HepG2 (cell line): ENCODE measurements at regions not wholly inside any gene's neighbourhood (a gene's known extent, or its start where the extent isn't known, plus 50 kb on each side); places are given as distances from the start of the nearest gene placed in this dataset.

Experiments used
- ATAC-seq: fragments of 200-7000 bp; cut with Tn5 transposase; 3 replicates; pipeline ENCODE4 v1.9.1; 2020; ENCODE audit warnings: mild to moderate bottlenecking, moderate library complexity
- BruUV-seq: library from RNA; stranded (reverse); fragments of 400-500 nt; replicated peaks from 2 replicates; lab custom pipeline; 2021; lab: Mats Ljungman, UMichigan
- CTCF ChIA-PET: fragments of 300-600 bp; formaldehyde crosslinking; extraction: SDS; loops from one replicate; lab custom pipeline; 2021; ENCODE audit warnings: low total read pairs, inconsistent platforms, low intra/inter-chr PET ratio; lab: Yijun Ruan, JAX
- POLR2A ChIA-PET: fragments of 350-600 bp; sonication (Branson Sonifier 250); formaldehyde crosslinking; loops from one replicate; lab custom pipeline; 2020; ENCODE audit warnings: antibody characterized with exemption, inconsistent platforms; lab: Yijun Ruan, JAX
- DNase-seq: peaks from one replicate; pipeline ENCODE4 v3.0.0-alpha.2; 2015; ENCODE audit warnings: low spot score
- FAIRE-seq: peaks from 3 replicates; lab custom pipeline; 2011; peaks lifted over from hg19 to GRCh38; lab: Jason Lieb, UNC
- H2AFZ ChIP-seq: one replicate; pipeline ENCODE4 v1.6.1; 2011; ENCODE audit warnings: low read length, inconsistent platforms
- H3K27ac ChIP-seq: fragments of 300-600 bp; 3 replicates; pipeline ENCODE4 v1.8.0; 2011; ENCODE audit warnings: mixed run types, mild to moderate bottlenecking, mixed read lengths, low read length, inconsistent platforms; ENCODE audit not compliant: insufficient read depth; ENCODE audit errors: extremely low read length
- H3K27me3 ChIP-seq, 2 experiments: fragments of 200-600 bp in 1 of 2; 2 replicates in 1 of 2; 3 replicates in 1 of 2; pipeline versions ENCODE4 v1.6.0 to v1.8.0; 2011; ENCODE audit warnings: low read length in 2 of 2, mild to moderate bottlenecking in 2 of 2, moderate library complexity in 2 of 2, inconsistent platforms in 1 of 2; ENCODE audit not compliant: insufficient read depth in 2 of 2, control insufficient read depth in 1 of 2
- H3K36me3 ChIP-seq, 2 experiments: fragments of 200-600 bp in 1 of 2; replicated peaks in 1 of 2; 2 replicates in 1 of 2; 3 replicates in 1 of 2; pipeline versions ENCODE4 v1.5.1 to v1.8.0; 2011; ENCODE audit warnings: low read length in 2 of 2, inconsistent platforms in 1 of 2; ENCODE audit not compliant: insufficient read depth in 2 of 2, control insufficient read depth in 1 of 2
- H3K4me1 ChIP-seq: 2 replicates; pipeline ENCODE4 v1.5.1; 2012; ENCODE audit warnings: low read length, inconsistent platforms; ENCODE audit not compliant: insufficient read depth
- H3K4me2 ChIP-seq: 2 replicates; pipeline ENCODE4 v1.6.0; 2011; ENCODE audit warnings: low read depth, low read length, inconsistent platforms
- H3K4me3 ChIP-seq, 3 experiments: fragments of 200-600 bp in 1 of 3; sonication (generic), shearing (Covaris generic) in 1 of 3; replicated peaks in 1 of 3; 2 replicates each; pipeline ENCODE4 v1.5.1; 2011 to 2016; ENCODE audit warnings: low read length in 3 of 3, inconsistent platforms in 2 of 3, low read depth in 2 of 3, mild to moderate bottlenecking in 2 of 3, control low read depth in 1 of 3, mixed read lengths in 1 of 3; ENCODE audit not compliant: insufficient read depth in 1 of 3
- H3K79me2 ChIP-seq: one replicate; pipeline ENCODE4 v1.6.1; 2011; ENCODE audit warnings: low read length, inconsistent platforms; ENCODE audit not compliant: insufficient read depth
- H3K9ac ChIP-seq: 2 replicates; pipeline ENCODE4 v1.6.0; 2011; ENCODE audit warnings: mild to moderate bottlenecking, low read depth, low read length, inconsistent platforms; ENCODE audit not compliant: insufficient read depth
- H3K9me3 ChIP-seq: 2 replicates; pipeline ENCODE4 v1.5.1; 2012; ENCODE audit warnings: mild to moderate bottlenecking, low read length
- H4K20me1 ChIP-seq: 2 replicates; pipeline ENCODE4 v1.6.0; 2011; ENCODE audit warnings: inconsistent platforms, mild to moderate bottlenecking, low read length, moderate library complexity; ENCODE audit not compliant: insufficient read depth
- CENPBD1 ChIP-seq: sonication (generic); formaldehyde crosslinking; IDR thresholded peaks from 2 replicates; pipeline ENCODE4 v1.8.0; 2022; ENCODE audit warnings: missing genetic modification reagents, low read depth, mild to moderate bottlenecking, borderline replicate concordance
- FOXA3 ChIP-seq: IDR thresholded peaks from 2 replicates; pipeline ENCODE4 v1.6.1; 2016; ENCODE audit warnings: missing genetic modification reagents, missing compliant biosample characterization
- HHEX ChIP-seq: IDR thresholded peaks from 2 replicates; pipeline ENCODE4 v1.6.1; 2016; ENCODE audit warnings: control low read depth
- JUN ChIP-seq: sonication (generic); formaldehyde crosslinking; IDR thresholded peaks from 2 replicates; pipeline ENCODE4 v1.4.0; 2020; ENCODE audit warnings: mild to moderate bottlenecking, missing genetic modification reagents
- MAX ChIP-seq: IDR thresholded peaks from 2 replicates; pipeline ENCODE4 v1.6.1; 2012; ENCODE audit warnings: inconsistent platforms
- POLR2G ChIP-seq: fragments of 200-400 bp; formaldehyde crosslinking; IDR thresholded peaks from 2 replicates; pipeline ENCODE4 v1.6.1; 2018; ENCODE audit warnings: mild to moderate bottlenecking, low read depth, low read length, moderate library complexity
- RFX5 ChIP-seq: IDR thresholded peaks from 2 replicates; pipeline ENCODE4 v1.6.1; 2011; ENCODE audit warnings: low read depth, low read length, improper control_type of control experiment
- ZNF17 ChIP-seq: sonication (generic); formaldehyde crosslinking; IDR thresholded peaks from 2 replicates; pipeline ENCODE4 v1.5.0; 2020; ENCODE audit warnings: mild to moderate bottlenecking, missing genetic modification reagents
- ZNF329 ChIP-seq: sonication (generic); formaldehyde crosslinking; IDR thresholded peaks from 2 replicates; pipeline ENCODE4 v1.9.0; 2021; ENCODE audit warnings: low read depth, mild to moderate bottlenecking, missing genetic modification reagents
- ZNF740 ChIP-seq: sonication (generic); formaldehyde crosslinking; IDR thresholded peaks from 2 replicates; pipeline ENCODE4 v1.4.0; 2020; ENCODE audit warnings: missing genetic modification reagents
- WGBS: methylation state at CpG from one replicate; pipeline ENCODE4 v1.1.6; 2017; ENCODE audit warnings: low lambda C conversion rate; 5-methylcytosine and 5-hydroxymethylcytosine counted together
- in situ Hi-C: cut with HindIII; loops from 2 replicates; pipeline ENCODE4 v1.10.0; 2017; ENCODE audit warnings: low pct_unique_long_range_greater_than_20kb; ENCODE audit not compliant: extremely low pct_ligation_motif_present
- intact Hi-C: fragments of 100-400 bp; cut with micrococcal nuclease; formaldehyde crosslinking; loops from one replicate; pipeline ENCODE4 v1.10.0; 2022; ENCODE audit not compliant: unreplicated experiment
- TF ChIP-seq, protein P1 (sequence below): sonication (generic); formaldehyde crosslinking; IDR thresholded peaks from 2 replicates; pipeline ENCODE4 v1.4.0; 2020; ENCODE audit warnings: missing genetic modification reagents
- TF ChIP-seq, protein P2 (sequence below): sonication (generic); formaldehyde crosslinking; IDR thresholded peaks from 2 replicates; pipeline ENCODE4 v1.4.0; 2020; ENCODE audit warnings: missing genetic modification reagents
- TF ChIP-seq, protein P3 (sequence below): sonication (generic); formaldehyde crosslinking; IDR thresholded peaks from 2 replicates; pipeline ENCODE4 v1.5.1; 2020; ENCODE audit warnings: missing genetic modification reagents, mild to moderate bottlenecking, borderline replicate concordance

DNA sequence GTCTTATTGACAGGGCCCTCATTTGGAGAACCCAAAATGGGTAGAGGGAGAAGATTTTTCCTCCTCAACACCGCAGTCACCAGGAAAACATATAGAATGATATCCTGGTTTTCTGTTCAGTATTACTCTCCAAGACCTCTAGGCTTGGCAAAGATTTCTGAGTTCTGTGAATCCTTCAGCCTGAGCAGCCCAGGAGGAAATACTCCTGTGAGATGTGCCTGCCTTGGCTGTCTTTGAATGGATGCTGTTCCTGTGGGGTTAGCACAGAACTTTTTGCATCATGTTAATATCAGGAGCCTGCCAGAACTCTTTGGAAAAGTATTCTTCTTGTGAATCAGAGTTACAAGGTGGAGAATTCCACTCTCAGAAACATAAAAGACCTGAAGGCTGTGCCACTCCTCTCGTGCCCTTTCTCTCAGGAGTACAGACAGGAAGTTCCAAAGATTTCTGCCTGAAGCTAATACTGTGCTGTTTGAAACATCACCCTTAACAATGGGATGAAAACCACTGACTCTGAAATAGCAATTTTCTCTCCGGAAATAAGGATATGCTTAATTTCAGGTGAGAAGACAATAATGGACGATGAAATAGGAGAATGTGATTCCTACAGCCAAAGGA is 520.1 kb upstream of the NBEA start:
- CTCF ChIA-PET: no interaction called here
- TF ChIP-seq POLR2G: no peak
- TF ChIP-seq, protein P1, sequence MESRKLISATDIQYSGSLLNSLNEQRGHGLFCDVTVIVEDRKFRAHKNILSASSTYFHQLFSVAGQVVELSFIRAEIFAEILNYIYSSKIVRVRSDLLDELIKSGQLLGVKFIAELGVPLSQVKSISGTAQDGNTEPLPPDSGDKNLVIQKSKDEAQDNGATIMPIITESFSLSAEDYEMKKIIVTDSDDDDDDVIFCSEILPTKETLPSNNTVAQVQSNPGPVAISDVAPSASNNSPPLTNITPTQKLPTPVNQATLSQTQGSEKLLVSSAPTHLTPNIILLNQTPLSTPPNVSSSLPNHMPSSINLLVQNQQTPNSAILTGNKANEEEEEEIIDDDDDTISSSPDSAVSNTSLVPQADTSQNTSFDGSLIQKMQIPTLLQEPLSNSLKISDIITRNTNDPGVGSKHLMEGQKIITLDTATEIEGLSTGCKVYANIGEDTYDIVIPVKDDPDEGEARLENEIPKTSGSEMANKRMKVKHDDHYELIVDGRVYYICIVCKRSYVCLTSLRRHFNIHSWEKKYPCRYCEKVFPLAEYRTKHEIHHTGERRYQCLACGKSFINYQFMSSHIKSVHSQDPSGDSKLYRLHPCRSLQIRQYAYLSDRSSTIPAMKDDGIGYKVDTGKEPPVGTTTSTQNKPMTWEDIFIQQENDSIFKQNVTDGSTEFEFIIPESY (CRISPR knock-in tag): no peak
- no peak for TF ChIP-seq ZNF17
- no peak for TF ChIP-seq HHEX
- TF ChIP-seq FOXA3 (CRISPR knock-in tag): no peak
- no peak for TF ChIP-seq JUN (CRISPR knock-in tag)
- TF ChIP-seq RFX5: no peak
- TF ChIP-seq, protein P2, sequence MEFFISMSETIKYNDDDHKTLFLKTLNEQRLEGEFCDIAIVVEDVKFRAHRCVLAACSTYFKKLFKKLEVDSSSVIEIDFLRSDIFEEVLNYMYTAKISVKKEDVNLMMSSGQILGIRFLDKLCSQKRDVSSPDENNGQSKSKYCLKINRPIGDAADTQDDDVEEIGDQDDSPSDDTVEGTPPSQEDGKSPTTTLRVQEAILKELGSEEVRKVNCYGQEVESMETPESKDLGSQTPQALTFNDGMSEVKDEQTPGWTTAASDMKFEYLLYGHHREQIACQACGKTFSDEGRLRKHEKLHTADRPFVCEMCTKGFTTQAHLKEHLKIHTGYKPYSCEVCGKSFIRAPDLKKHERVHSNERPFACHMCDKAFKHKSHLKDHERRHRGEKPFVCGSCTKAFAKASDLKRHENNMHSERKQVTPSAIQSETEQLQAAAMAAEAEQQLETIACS (CRISPR knock-in tag): no peak
- TF ChIP-seq, protein P3, sequence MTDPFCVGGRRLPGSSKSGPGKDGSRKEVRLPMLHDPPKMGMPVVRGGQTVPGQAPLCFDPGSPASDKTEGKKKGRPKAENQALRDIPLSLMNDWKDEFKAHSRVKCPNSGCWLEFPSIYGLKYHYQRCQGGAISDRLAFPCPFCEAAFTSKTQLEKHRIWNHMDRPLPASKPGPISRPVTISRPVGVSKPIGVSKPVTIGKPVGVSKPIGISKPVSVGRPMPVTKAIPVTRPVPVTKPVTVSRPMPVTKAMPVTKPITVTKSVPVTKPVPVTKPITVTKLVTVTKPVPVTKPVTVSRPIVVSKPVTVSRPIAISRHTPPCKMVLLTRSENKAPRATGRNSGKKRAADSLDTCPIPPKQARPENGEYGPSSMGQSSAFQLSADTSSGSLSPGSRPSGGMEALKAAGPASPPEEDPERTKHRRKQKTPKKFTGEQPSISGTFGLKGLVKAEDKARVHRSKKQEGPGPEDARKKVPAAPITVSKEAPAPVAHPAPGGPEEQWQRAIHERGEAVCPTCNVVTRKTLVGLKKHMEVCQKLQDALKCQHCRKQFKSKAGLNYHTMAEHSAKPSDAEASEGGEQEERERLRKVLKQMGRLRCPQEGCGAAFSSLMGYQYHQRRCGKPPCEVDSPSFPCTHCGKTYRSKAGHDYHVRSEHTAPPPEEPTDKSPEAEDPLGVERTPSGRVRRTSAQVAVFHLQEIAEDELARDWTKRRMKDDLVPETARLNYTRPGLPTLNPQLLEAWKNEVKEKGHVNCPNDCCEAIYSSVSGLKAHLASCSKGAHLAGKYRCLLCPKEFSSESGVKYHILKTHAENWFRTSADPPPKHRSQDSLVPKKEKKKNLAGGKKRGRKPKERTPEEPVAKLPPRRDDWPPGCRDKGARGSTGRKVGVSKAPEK (CRISPR knock-in tag): no peak
- TF ChIP-seq CENPBD1 (CRISPR knock-in tag): no peak
- no peak for TF ChIP-seq MAX
- no peak for TF ChIP-seq ZNF329 (CRISPR knock-in tag)
- no peak for TF ChIP-seq ZNF740 (CRISPR knock-in tag)

More for the DNA sequence above, 520.1 kb upstream of the NBEA start:
- POLR2A ChIA-PET: no interaction called here
- H3K36me3 ChIP-seq: no peaks in the 10 kb centered on the region
- BruUV-seq: no TSS peak
- 12% methylated on average over 4 of the region's 4 CpGs for WGBS
- no peaks in the 10 kb centered on the region for H3K9me3 ChIP-seq
- in situ Hi-C loops (no loop called here), intact Hi-C loops (no loop called here)
- H3K4me3 ChIP-seq: no peak overlapping the region
- H3K9ac ChIP-seq: no peak overlapping the region
- no peaks in the 10 kb centered on the region; a peak in 1 of 5 replicates for H3K27me3 ChIP-seq
- no peak overlapping the region for H2AFZ ChIP-seq
- no peak overlapping the region for H3K27ac ChIP-seq
- DNase-seq: no peak
- H4K20me1 ChIP-seq: no peaks in the 10 kb centered on the region
- H3K4me1 ChIP-seq: no peaks in the 10 kb centered on the region
- FAIRE-seq: no peak
- H3K4me2 ChIP-seq: no peak overlapping the region
- H3K79me2 ChIP-seq: no peaks in the 10 kb centered on the region
- no peak for ATAC-seq
